Osteoblast (primary cell): ENCODE measurements at regions not wholly inside any gene's neighbourhood (a gene's known extent, or its start where the extent isn't known, plus 50 kb on each side); places are given as distances from the start of the nearest gene placed in this dataset.
"Not testable (repeated sequence)": the region's sequence is repeated elsewhere in the genome, so short reads cannot be mapped to it uniquely, and the experiment has no call there.

Experiments used
- DNase-seq: peaks from one replicate; pipeline ENCODE4 v3.0.0; 2011; ENCODE audit warnings: low spot score, mixed read lengths; ENCODE audit not compliant: insufficient read length; ENCODE audit errors: missing footprints
- H2AFZ ChIP-seq: 2 replicates; pipeline ENCODE4 v1.6.0; 2011; ENCODE audit warnings: mild to moderate bottlenecking, low read length
- H3K27ac ChIP-seq: 2 replicates; pipeline ENCODE4 v1.5.1; 2011; ENCODE audit warnings: mild to moderate bottlenecking, low read depth, low read length, moderate library complexity
- H3K27me3 ChIP-seq: 2 replicates; pipeline ENCODE4 v1.6.0; 2012; ENCODE audit warnings: mild to moderate bottlenecking, control low read depth, inconsistent platforms, low read length, moderate library complexity; ENCODE audit not compliant: insufficient read depth
- H3K36me3 ChIP-seq: 2 replicates; pipeline ENCODE4 v1.5.1; 2011; ENCODE audit warnings: mild to moderate bottlenecking, low read length, control low read depth, moderate library complexity; ENCODE audit not compliant: insufficient read depth
- H3K4me1 ChIP-seq: 2 replicates; pipeline ENCODE4 v1.5.1; 2011; ENCODE audit warnings: mild to moderate bottlenecking, low read length, control low read depth, moderate library complexity; ENCODE audit not compliant: insufficient read depth
- H3K4me2 ChIP-seq: 2 replicates; pipeline ENCODE4 v1.6.0; 2011; ENCODE audit warnings: mild to moderate bottlenecking, low read length; ENCODE audit not compliant: insufficient read depth
- H3K4me3 ChIP-seq: fragments of 200-600 bp; sonication (generic); 3 replicates; pipeline ENCODE4 v1.5.1; 2012; ENCODE audit warnings: mild to moderate bottlenecking, low read length, inconsistent platforms; ENCODE audit not compliant: insufficient read depth
- H3K79me2 ChIP-seq: 2 replicates; pipeline ENCODE4 v1.6.0; 2012; ENCODE audit warnings: mild to moderate bottlenecking, low read length, control low read depth, inconsistent platforms; ENCODE audit not compliant: insufficient read depth
- H3K9me3 ChIP-seq: 2 replicates; pipeline ENCODE4 v1.5.1; 2011; ENCODE audit warnings: low read depth, low read length, control low read depth
- H4K20me1 ChIP-seq: 2 replicates; pipeline ENCODE4 v1.6.0; 2012; ENCODE audit warnings: mild to moderate bottlenecking, low read length, control low read depth; ENCODE audit not compliant: insufficient read depth
- CTCF ChIP-seq: IDR thresholded peaks from 2 replicates; pipeline ENCODE4 v1.5.1; 2011; ENCODE audit warnings: mild to moderate bottlenecking, low read depth, low read length, moderate library complexity; ENCODE audit errors: extremely low read depth

- no peak overlapping the region for H3K27ac ChIP-seq
- no peaks in the 10 kb centered on the region for H3K36me3 ChIP-seq
- DNase-seq, result no peak
These were observed 99.5 kb upstream of the MXRA5 start for GRCh38 chrX:3445806-3446490.

GRCh38 chrX:3443184-3443583, 96.7 kb upstream of the MXRA5 start:
- Histone ChIP-seq H2AFZ (no peak overlapping the region), H3K4me2 (no peak overlapping the region), H3K36me3 (no peaks in the 10 kb centered on the region), H3K27me3 (no peaks in the 10 kb centered on the region), H4K20me1 (no peaks in the 10 kb centered on the region), H3K4me3 (no peak overlapping the region), H3K27ac (no peak overlapping the region), H3K4me1 (no peaks in the 10 kb centered on the region), H3K9me3 (no peaks in the 10 kb centered on the region), H3K79me2 (no peaks in the 10 kb centered on the region)
- TF ChIP-seq CTCF, result no peak
- DNase-seq, result no peak

More at GRCh38 chrX:3445806-3446490, 99.5 kb upstream of the MXRA5 start:
- Histone ChIP-seq H2AFZ (no peak overlapping the region), H3K4me3 (no peak overlapping the region), H3K27me3 (no peaks in the 10 kb centered on the region), H4K20me1 (no peaks in the 10 kb centered on the region), H3K4me2 (no peak overlapping the region), H3K4me1 (no peaks in the 10 kb centered on the region), H3K79me2 (no peaks in the 10 kb centered on the region), H3K9me3 (no peaks in the 10 kb centered on the region)
- TF ChIP-seq CTCF, result no peak

GRCh38 chrX:3442691-3443090, 96.2 kb upstream of the MXRA5 start:
- no peak for DNase-seq
- H3K36me3 ChIP-seq, result no peaks in the 10 kb centered on the region
- no peaks in the 10 kb centered on the region for H4K20me1 ChIP-seq
- H3K9me3 ChIP-seq, result no peaks in the 10 kb centered on the region
- H3K79me2 ChIP-seq, result no peaks in the 10 kb centered on the region
- TF ChIP-seq CTCF, result no peak
- H3K27me3 ChIP-seq, result no peaks in the 10 kb centered on the region
- no peak overlapping the region for H3K4me2 ChIP-seq
- no peak overlapping the region for H2AFZ ChIP-seq
- H3K27ac ChIP-seq, result no peak overlapping the region
- no peaks in the 10 kb centered on the region for H3K4me1 ChIP-seq
- no peak overlapping the region for H3K4me3 ChIP-seq

GRCh38 chrX:3440981-3441380, 94.5 kb upstream of the MXRA5 start:
- no peak for DNase-seq

DNA sequence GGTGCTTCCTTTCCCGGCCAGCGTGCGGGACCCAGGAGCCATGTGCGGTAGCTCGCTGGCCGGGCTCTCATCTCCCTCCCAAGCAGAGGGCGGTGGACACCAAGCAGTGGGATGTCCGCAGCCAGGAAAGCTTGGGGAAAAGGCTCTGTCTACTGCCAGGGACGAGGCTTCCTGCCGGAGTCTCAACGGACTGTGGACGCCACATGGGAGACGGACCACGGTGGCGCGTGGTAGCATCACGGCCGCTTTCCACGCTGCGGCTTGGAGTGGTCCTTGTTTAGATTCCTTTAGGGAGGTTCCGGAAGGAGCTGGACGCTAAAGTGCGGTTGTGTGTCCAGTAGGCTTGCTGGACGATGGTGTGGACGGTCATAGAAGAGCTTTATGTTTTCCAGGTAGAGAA, 89.5 kb upstream of the MXRA5 start:
- not testable (repeated sequence) for H3K36me3 ChIP-seq, H3K4me2 ChIP-seq, DNase-seq, H3K79me2 ChIP-seq, H3K9me3 ChIP-seq, H3K27me3 ChIP-seq, H2AFZ ChIP-seq, H4K20me1 ChIP-seq, H3K4me3 ChIP-seq, H3K27ac ChIP-seq, H3K4me1 ChIP-seq

More at GRCh38 chrX:3440981-3441380, 94.5 kb upstream of the MXRA5 start:
- TF ChIP-seq CTCF, result no peak
- no peaks in the 10 kb centered on the region for H3K79me2 ChIP-seq
- H3K36me3 ChIP-seq, result no peaks in the 10 kb centered on the region
- no peak overlapping the region for H3K4me3 ChIP-seq
- H3K27ac ChIP-seq, result no peak overlapping the region
- H2AFZ ChIP-seq, result no peak overlapping the region
- H3K9me3 ChIP-seq, result no peaks in the 10 kb centered on the region
- no peak overlapping the region for H3K4me2 ChIP-seq
- no peaks in the 10 kb centered on the region for H3K4me1 ChIP-seq
- no peaks in the 10 kb centered on the region for H4K20me1 ChIP-seq
- no peaks in the 10 kb centered on the region for H3K27me3 ChIP-seq
